SJSA1 (cell line): ENCODE measurements at regions not wholly inside any gene's neighbourhood (a gene's known extent, or its start where the extent isn't known, plus 50 kb on each side); places are given as distances from the start of the nearest gene placed in this dataset.
A peak's percentile ranks its signal among the peaks of the same experiment; 100 is the strongest.

Experiments used
- DNase-seq, 2 experiments: peaks; one replicate each; pipeline ENCODE4 v3.0.0-alpha.2; 2015 to 2020; ENCODE audit warnings: low spot score in 2 of 2, low read depth in 1 of 2
- H3K27ac ChIP-seq: fragments of 250-450 bp; sonication (Bioruptor Pico); 2 replicates; pipeline ENCODE4 v1.5.1; 2020; ENCODE audit warnings: mild to moderate bottlenecking, moderate library complexity
- H3K27me3 ChIP-seq: fragments of 250-450 bp; sonication (Bioruptor Pico); replicated peaks from 2 replicates; pipeline ENCODE4 v1.5.1; 2020; ENCODE audit warnings: mild to moderate bottlenecking, moderate library complexity
- H3K36me3 ChIP-seq: fragments of 250-450 bp; sonication (Bioruptor Pico); 2 replicates; pipeline ENCODE4 v1.5.1; 2020; ENCODE audit warnings: mild to moderate bottlenecking
- H3K4me1 ChIP-seq: fragments of 250-450 bp; sonication (Bioruptor Pico); replicated peaks from 2 replicates; pipeline ENCODE4 v1.6.1; 2021; ENCODE audit warnings: mild to moderate bottlenecking
- H3K4me3 ChIP-seq: fragments of 250-450 bp; sonication (Bioruptor Pico); 2 replicates; pipeline ENCODE4 v1.5.1; 2020; ENCODE audit warnings: mild to moderate bottlenecking
- H3K9me3 ChIP-seq: fragments of 250-450 bp; sonication (Bioruptor Pico); replicated peaks from 2 replicates; pipeline ENCODE4 v1.5.1; 2020; ENCODE audit warnings: mild to moderate bottlenecking

DNA sequence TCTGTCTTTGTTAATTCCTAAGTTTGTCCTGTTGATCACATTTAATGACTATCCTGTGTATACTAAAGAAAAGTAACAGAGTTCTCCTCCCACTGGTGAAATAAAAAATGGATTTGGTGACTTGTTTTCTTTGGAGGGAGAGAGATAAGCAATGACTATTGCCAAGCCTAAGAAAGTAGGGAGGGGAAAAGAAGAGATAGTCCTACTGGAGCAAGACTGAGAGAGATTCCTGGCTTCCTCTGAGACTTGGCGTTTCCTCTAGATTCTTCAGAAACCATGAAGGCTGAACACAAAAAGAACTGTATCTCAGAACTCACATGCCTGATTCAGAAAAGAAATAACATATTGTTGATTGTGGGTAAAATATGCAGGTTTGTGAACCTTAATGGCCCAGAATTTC is 406.5 kb downstream of the FOXO1 start:
- no peak overlapping the region for H3K4me3 ChIP-seq
- no peaks in the 10 kb centered on the region for H3K36me3 ChIP-seq
- H3K9me3 ChIP-seq = no peaks in the 10 kb centered on the region
- H3K27me3 ChIP-seq = no peaks in the 10 kb centered on the region
- DNase-seq = no peak
- H3K4me1 ChIP-seq = no peaks in the 10 kb centered on the region
- no peak overlapping the region for H3K27ac ChIP-seq

DNA sequence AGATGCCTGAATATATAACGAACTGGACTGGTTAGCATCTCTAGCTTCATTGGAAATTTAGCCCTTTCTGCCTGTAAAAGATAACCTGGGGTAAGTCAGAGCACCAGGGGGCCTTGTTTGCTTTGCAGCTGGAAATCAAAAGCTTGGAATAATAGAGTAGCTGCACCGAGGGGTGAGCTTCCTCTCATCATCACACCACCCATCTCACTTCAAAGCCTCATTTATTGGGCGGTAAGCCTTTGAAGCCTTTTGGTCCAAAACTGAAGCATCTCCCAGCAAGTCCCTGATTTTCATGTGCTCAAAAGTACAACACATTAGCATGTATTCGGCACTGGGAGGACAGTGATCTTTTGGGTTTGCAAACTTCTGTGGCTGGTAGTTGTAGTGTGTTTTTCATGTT is 405.1 kb downstream of the FOXO1 start:
- Histone ChIP-seq H3K9me3 (no peaks in the 10 kb centered on the region), H3K27ac (no peak overlapping the region), H3K27me3 (no peaks in the 10 kb centered on the region), H3K4me3 (no peak overlapping the region), H3K36me3 (no peaks in the 10 kb centered on the region), H3K4me1 (no peaks in the 10 kb centered on the region)
- no peak for DNase-seq

DNA sequence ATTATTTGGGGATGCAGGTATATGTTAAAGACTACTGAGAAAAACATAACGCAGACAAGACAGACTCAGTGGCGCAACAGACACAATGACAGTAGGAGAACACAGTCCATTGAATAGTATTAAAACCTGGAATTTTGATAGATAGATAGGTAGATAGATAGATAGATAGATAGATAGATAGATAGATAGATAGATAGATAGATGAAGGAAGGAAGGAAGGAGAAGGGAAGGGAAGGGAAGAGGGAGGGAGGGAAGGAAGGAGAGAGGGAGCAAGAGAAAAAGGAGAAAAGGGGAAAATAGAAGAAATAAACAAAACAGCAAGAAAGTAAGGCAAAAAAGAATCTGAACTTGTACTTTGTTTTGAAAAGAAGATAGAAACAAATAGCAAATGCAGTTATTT is 404.5 kb downstream of the FOXO1 start:
- DNase-seq = no peak
- Histone ChIP-seq H3K4me3 (no peak overlapping the region), H3K9me3 (no peaks in the 10 kb centered on the region), H3K27me3 (no peaks in the 10 kb centered on the region), H3K4me1 (no peaks in the 10 kb centered on the region), H3K36me3 (no peaks in the 10 kb centered on the region), H3K27ac (no peak overlapping the region)

DNA sequence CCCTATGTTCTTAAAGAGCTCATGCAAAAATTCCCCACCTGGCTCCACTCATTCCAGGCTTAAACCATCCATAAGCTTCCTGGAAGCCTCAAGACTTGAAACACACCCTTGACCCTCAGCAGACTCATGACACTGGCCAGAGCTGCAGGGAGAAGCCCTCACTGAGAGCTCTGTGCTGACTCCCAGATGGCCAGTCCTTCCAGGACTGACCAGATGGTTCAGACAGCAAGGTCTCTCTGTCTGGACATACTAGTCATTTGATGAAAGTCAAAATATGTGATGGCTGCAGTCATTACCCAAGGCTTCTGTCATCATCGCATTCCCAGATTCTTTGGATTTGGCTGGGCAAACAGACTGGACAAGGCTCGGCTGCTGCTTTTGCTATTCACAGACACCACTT is 397.4 kb downstream of the FOXO1 start:
- Histone ChIP-seq H3K4me1 (peaks cover 23% of the 10 kb centered on the region), H3K4me3 (no peak overlapping the region), H3K9me3 (no peaks in the 10 kb centered on the region), H3K27me3 (no peaks in the 10 kb centered on the region), H3K27ac (no peak overlapping the region), H3K36me3 (no peaks in the 10 kb centered on the region)
- DNase-seq = no peak

- H3K4me1 ChIP-seq = peaks cover 34% of the 10 kb centered on the region
- no peaks in the 10 kb centered on the region for H3K27me3 ChIP-seq
- H3K36me3 ChIP-seq = no peaks in the 10 kb centered on the region
- no peak for DNase-seq
- no peak overlapping the region for H3K4me3 ChIP-seq
- no peak overlapping the region for H3K27ac ChIP-seq
- H3K9me3 ChIP-seq = no peaks in the 10 kb centered on the region
These were observed 395.7 kb downstream of the FOXO1 start for GRCh38 chr13:40270726-40271125.

DNA sequence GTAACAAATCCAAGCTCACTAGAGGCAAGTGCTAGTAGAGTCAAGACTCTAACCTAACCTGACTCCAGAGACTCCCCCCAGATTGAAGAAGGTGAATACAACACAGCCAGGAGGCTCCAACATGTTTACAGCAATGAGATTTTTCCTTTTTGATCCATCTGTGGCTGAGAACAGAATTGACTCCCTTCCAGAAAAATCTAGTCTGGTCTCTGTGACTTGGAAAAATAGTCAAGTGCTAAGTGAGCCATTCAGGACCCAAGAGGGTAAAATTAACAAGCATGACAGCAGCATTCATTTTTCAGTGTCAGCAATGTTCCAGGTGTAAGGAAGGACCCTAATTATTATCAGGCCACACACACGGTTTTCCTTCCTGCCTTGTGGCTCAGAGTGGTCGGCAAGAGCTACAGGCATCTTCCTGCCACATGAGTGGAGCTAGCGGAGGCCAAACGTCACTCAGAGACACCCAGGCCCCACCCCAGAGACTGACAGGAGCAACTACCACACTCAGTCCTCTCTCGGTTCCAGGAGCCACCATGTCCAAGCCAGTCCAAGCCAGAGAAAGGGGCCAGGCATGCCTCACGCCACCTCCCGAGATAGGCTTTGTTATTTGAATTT is 395.1 kb downstream of the FOXO1 start:
- Histone ChIP-seq H3K36me3 (no peaks in the 10 kb centered on the region), H3K27me3 (no peaks in the 10 kb centered on the region), H3K27ac (peak overlapping the region; percentile 70), H3K9me3 (no peaks in the 10 kb centered on the region), H3K4me1 (peaks cover 39% of the 10 kb centered on the region), H3K4me3 (no peak overlapping the region)
- DNase-seq = peak in 1 of 2 experiments; percentile 44

GRCh38 chr13:40271931-40272775 is 394.3 kb downstream of the FOXO1 start:
- Histone ChIP-seq H3K4me1 (peaks cover 39% of the 10 kb centered on the region), H3K27ac (peak overlapping the region; percentile 70), H3K27me3 (no peaks in the 10 kb centered on the region), H3K36me3 (no peaks in the 10 kb centered on the region), H3K4me3 (no peak overlapping the region), H3K9me3 (no peaks in the 10 kb centered on the region)
- peak; percentile 57 to 77 for DNase-seq

DNA sequence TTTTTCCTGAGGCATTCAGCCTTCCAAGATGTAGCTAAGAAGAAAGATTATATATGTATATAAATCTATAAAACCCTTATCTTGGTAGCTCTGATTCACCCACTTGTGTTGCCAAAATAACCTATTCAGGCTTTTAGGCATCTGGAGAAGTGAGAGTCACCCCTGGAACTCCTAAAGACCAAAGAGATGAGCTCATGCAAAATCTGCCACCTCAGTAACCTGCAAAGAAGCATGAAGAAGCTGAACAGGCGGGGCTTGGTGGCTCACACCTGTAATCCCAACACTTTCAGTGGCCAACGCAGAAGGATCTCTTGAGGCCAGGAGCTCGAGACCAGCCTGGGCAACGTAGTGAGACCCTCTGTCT is 393.7 kb downstream of the FOXO1 start:
- Histone ChIP-seq H3K27me3 (no peaks in the 10 kb centered on the region), H3K36me3 (no peaks in the 10 kb centered on the region), H3K9me3 (no peaks in the 10 kb centered on the region), H3K27ac (peak overlapping the region; percentile 70), H3K4me3 (no peak overlapping the region), H3K4me1 (peaks cover 39% of the 10 kb centered on the region)
- DNase-seq = no peak

- DNase-seq = no peak
- Histone ChIP-seq H3K27ac (no peak overlapping the region), H3K27me3 (no peaks in the 10 kb centered on the region), H3K4me3 (no peak overlapping the region), H3K36me3 (no peaks in the 10 kb centered on the region), H3K4me1 (peaks cover 39% of the 10 kb centered on the region), H3K9me3 (no peaks in the 10 kb centered on the region)
These were observed 393.0 kb downstream of the FOXO1 start for GRCh38 chr13:40273253-40274025.

DNA sequence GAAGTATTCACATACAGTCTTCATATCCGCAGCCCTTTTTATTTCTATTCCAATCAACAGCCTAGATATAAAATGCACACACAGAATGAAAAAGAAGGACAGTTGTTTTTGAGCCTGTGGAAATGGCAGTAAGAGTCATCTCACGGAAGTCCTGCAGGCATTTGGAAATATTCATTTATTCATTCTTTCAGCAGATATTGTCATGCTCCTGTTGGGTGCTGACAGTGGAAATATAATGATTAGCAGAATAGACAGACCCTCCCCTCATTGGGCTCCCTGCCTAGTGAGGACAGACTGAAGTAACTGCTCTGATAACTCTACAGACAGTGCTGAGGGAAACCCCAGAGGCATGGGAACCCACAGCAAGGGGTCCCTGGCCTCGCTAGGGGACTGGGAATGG is 392.3 kb downstream of the FOXO1 start:
- no peak for DNase-seq
- Histone ChIP-seq H3K4me1 (peaks cover 39% of the 10 kb centered on the region), H3K4me3 (no peak overlapping the region), H3K27me3 (no peaks in the 10 kb centered on the region), H3K36me3 (no peaks in the 10 kb centered on the region), H3K9me3 (no peaks in the 10 kb centered on the region), H3K27ac (no peak overlapping the region)

DNA sequence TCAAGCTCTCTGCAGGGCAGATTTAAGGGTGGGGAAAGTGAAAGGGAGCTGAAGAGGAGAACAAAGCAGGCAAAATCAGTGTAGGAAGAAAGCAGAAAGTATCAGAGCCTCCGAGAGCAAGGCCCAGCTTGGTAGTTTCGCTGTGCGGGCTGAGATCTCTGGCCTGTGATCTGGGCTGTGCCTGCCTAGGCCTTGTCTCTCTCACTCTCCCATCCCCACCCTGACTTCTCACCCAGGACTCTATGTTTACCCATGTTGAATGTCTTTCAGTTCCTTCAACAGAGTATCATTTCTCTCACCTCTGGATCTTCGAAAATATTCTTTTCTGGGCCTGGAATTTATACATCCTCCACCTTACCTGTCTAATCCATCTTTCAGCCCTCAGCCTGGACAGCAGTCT is 391.3 kb downstream of the FOXO1 start:
- Histone ChIP-seq H3K36me3 (no peaks in the 10 kb centered on the region), H3K4me1 (peaks cover 39% of the 10 kb centered on the region), H3K9me3 (no peaks in the 10 kb centered on the region), H3K27me3 (no peaks in the 10 kb centered on the region), H3K4me3 (no peak overlapping the region), H3K27ac (peak overlapping the region; percentile 62)
- DNase-seq = no peak

- H3K4me3 ChIP-seq = no peak overlapping the region
- peaks cover 39% of the 10 kb centered on the region for H3K4me1 ChIP-seq
- H3K9me3 ChIP-seq = no peaks in the 10 kb centered on the region
- no peaks in the 10 kb centered on the region for H3K36me3 ChIP-seq
- peak overlapping the region; percentile 62 for H3K27ac ChIP-seq
- DNase-seq = peak in 1 of 2 experiments; percentile 49
- H3K27me3 ChIP-seq = no peaks in the 10 kb centered on the region
These were observed 390.8 kb downstream of the FOXO1 start for GRCh38 chr13:40275636-40276035.

DNA sequence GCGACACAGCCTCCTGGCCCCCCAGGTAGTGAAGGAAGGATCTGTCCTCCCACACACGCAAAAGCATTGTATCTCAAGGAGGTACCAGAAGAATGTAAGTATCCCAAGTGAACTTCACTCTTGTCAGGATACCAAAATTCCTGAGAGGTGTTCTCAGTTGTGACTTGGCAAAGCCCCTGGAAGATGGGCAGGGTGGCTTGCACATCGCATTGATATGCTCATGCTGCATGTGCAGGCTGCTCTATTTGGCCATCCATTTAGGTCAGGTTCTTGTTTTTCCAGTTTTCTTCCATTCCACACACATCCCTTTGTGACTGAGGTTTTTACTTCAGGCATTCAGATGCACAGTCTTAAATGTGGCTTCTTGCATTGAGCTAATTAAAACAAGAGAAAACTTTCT is 382.8 kb downstream of the FOXO1 start:
- Histone ChIP-seq H3K4me3 (no peak overlapping the region), H3K27ac (no peak overlapping the region), H3K36me3 (no peaks in the 10 kb centered on the region), H3K4me1 (no peaks in the 10 kb centered on the region), H3K9me3 (no peaks in the 10 kb centered on the region), H3K27me3 (no peaks in the 10 kb centered on the region)
- DNase-seq = no peak

DNA sequence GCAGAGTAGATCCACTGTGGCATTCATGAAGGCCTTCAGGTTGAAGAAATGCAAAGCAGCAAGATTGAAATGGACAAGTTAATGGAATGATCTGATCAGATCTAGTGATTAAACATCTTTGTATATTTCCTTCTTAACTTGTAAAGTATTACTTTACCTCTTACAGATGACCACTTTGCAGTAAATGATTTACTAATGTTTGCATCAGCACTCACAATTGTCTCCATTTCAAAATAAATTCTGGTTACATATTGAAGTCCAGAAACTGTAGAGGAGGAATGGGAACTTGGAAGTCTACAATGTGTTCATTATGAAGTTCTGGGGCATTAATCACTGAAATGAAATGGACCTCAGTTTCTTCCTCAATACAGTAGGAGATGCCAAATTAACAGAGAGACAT is 380.8 kb downstream of the FOXO1 start:
- Histone ChIP-seq H3K36me3 (no peaks in the 10 kb centered on the region), H3K9me3 (no peaks in the 10 kb centered on the region), H3K4me1 (no peaks in the 10 kb centered on the region), H3K27ac (no peak overlapping the region), H3K4me3 (no peak overlapping the region), H3K27me3 (no peaks in the 10 kb centered on the region)
- DNase-seq = no peak
